ENCODE measurements at regions not wholly inside any gene's neighbourhood (a gene's known extent, or its start where the extent isn't known, plus 50 kb on each side); places are given as distances from the start of the nearest gene placed in this dataset.

GRCh38 chr2:128979182-128979581 is 660.5 kb upstream of the HS6ST1 start:
- Histone ChIP-seq H4K20me1 (ENCODE audit: insufficient read depth, poor library complexity, severe bottlenecking) (no peaks in the 10 kb centered on the region), H2AFZ (no peak overlapping the region), H3K79me2 (no peaks in the 10 kb centered on the region), H3K4me1 (ENCODE audit: insufficient read depth) (no peaks in the 10 kb centered on the region), H3K4me3 (no peak overlapping the region), H3K9me2 (replicated peaks; ENCODE audit: insufficient read depth) (no peaks in the 10 kb centered on the region), H3K36me3 (replicated peaks; ENCODE audit: insufficient read depth, low read depth) (no peaks in the 10 kb centered on the region), H3K9me3 (ENCODE audit: low read depth) (no peaks in the 10 kb centered on the region), H3K27ac (no peak overlapping the region), H3K27me3 (no peaks in the 10 kb centered on the region), H3K4me2 (no peak overlapping the region)
- 77% methylated on average over 8 of the region's 8 CpGs for WGBS (ENCODE audit: low lambda C conversion rate, missing lambda C conversion rate)
- TF ChIP-seq EZH2phosphoT487 (IDR thresholded peaks at IDR 0.05; ENCODE audit: low read depth, severe bottlenecking, unreplicated experiment) (no peak), EZH2 (IDR thresholded peaks at IDR 0.05; ENCODE audit: borderline replicate concordance) (no peak), CTCF (IDR thresholded peaks at IDR 0.05; ENCODE audit: poor library complexity) (no peak)
- no peak for DNase-seq (ENCODE audit: low spot score)

GRCh38 chr2:128980475-128980874 is 661.8 kb upstream of the HS6ST1 start:
- Histone ChIP-seq H3K4me1 (ENCODE audit: insufficient read depth) (no peaks in the 10 kb centered on the region), H3K27me3 (no peaks in the 10 kb centered on the region), H4K20me1 (ENCODE audit: insufficient read depth, poor library complexity, severe bottlenecking) (no peaks in the 10 kb centered on the region), H3K79me2 (no peaks in the 10 kb centered on the region), H3K36me3 (replicated peaks; ENCODE audit: insufficient read depth, low read depth) (no peaks in the 10 kb centered on the region), H3K4me3 (no peak overlapping the region), H3K9me3 (ENCODE audit: low read depth) (no peaks in the 10 kb centered on the region), H2AFZ (no peak overlapping the region), H3K9me2 (replicated peaks; ENCODE audit: insufficient read depth) (no peaks in the 10 kb centered on the region), H3K27ac (no peak overlapping the region), H3K4me2 (no peak overlapping the region)
- TF ChIP-seq EZH2 (IDR thresholded peaks at IDR 0.05; ENCODE audit: borderline replicate concordance) = no peak
- TF ChIP-seq CTCF (IDR thresholded peaks at IDR 0.05; ENCODE audit: poor library complexity) = no peak
- no peak for TF ChIP-seq EZH2phosphoT487 (IDR thresholded peaks at IDR 0.05; ENCODE audit: low read depth, severe bottlenecking, unreplicated experiment)
- WGBS (ENCODE audit: low lambda C conversion rate, missing lambda C conversion rate) = 83% methylated on average over 6 of the region's 8 CpGs
- DNase-seq (ENCODE audit: low spot score) = no peak

- no peaks in the 10 kb centered on the region for H3K36me3 ChIP-seq (replicated peaks; ENCODE audit: insufficient read depth, low read depth)
- WGBS (ENCODE audit: low lambda C conversion rate, missing lambda C conversion rate) = 93% methylated on average over 5 of the region's 5 CpGs
- no peak overlapping the region for H3K4me2 ChIP-seq
- no peaks in the 10 kb centered on the region for H3K79me2 ChIP-seq
- H3K27ac ChIP-seq = no peak overlapping the region
- TF ChIP-seq EZH2 (IDR thresholded peaks at IDR 0.05; ENCODE audit: borderline replicate concordance) (no peak), EZH2phosphoT487 (IDR thresholded peaks at IDR 0.05; ENCODE audit: low read depth, severe bottlenecking, unreplicated experiment) (no peak), CTCF (IDR thresholded peaks at IDR 0.05; ENCODE audit: poor library complexity) (no peak)
- no peaks in the 10 kb centered on the region for H3K9me3 ChIP-seq (ENCODE audit: low read depth)
- no peak overlapping the region for H2AFZ ChIP-seq
- no peaks in the 10 kb centered on the region for H4K20me1 ChIP-seq (ENCODE audit: insufficient read depth, poor library complexity, severe bottlenecking)
- no peak overlapping the region for H3K4me3 ChIP-seq
- no peaks in the 10 kb centered on the region for H3K4me1 ChIP-seq (ENCODE audit: insufficient read depth)
- no peaks in the 10 kb centered on the region for H3K27me3 ChIP-seq
- H3K9me2 ChIP-seq (replicated peaks; ENCODE audit: insufficient read depth) = no peaks in the 10 kb centered on the region
- DNase-seq (ENCODE audit: low spot score) = no peak
These were observed 662.7 kb upstream of the HS6ST1 start for GRCh38 chr2:128981353-128981752.

GRCh38 chr2:128982001-128982400 is 663.3 kb upstream of the HS6ST1 start:
- Histone ChIP-seq H3K4me3 (no peak overlapping the region), H3K27ac (no peak overlapping the region), H4K20me1 (ENCODE audit: insufficient read depth, poor library complexity, severe bottlenecking) (no peaks in the 10 kb centered on the region), H3K4me2 (no peak overlapping the region), H3K9me3 (ENCODE audit: low read depth) (no peaks in the 10 kb centered on the region), H3K27me3 (no peaks in the 10 kb centered on the region), H2AFZ (no peak overlapping the region), H3K9me2 (replicated peaks; ENCODE audit: insufficient read depth) (no peaks in the 10 kb centered on the region), H3K79me2 (no peaks in the 10 kb centered on the region), H3K4me1 (ENCODE audit: insufficient read depth) (no peaks in the 10 kb centered on the region), H3K36me3 (replicated peaks; ENCODE audit: insufficient read depth, low read depth) (no peaks in the 10 kb centered on the region)
- 87% methylated on average over 5 of the region's 5 CpGs for WGBS (ENCODE audit: low lambda C conversion rate, missing lambda C conversion rate)
- no peak for DNase-seq (ENCODE audit: low spot score)
- TF ChIP-seq EZH2phosphoT487 (IDR thresholded peaks at IDR 0.05; ENCODE audit: low read depth, severe bottlenecking, unreplicated experiment) (no peak), EZH2 (IDR thresholded peaks at IDR 0.05; ENCODE audit: borderline replicate concordance) (no peak), CTCF (IDR thresholded peaks at IDR 0.05; ENCODE audit: poor library complexity) (no peak)
